Astrocyte of the cerebellum (primary cell): ENCODE measurements at regions not wholly inside any gene's neighbourhood (a gene's known extent, or its start where the extent isn't known, plus 50 kb on each side); places are given as distances from the start of the nearest gene placed in this dataset.

Source experiments
- DNase-seq: peaks from one replicate; pipeline ENCODE4 v3.0.0-alpha.2; 2011; ENCODE audit warnings: low read depth
- H3K4me3 ChIP-seq: 2 replicates; pipeline ENCODE4 v1.5.1; 2011; ENCODE audit warnings: mild to moderate bottlenecking, low read depth, low read length, moderate library complexity
- CTCF ChIP-seq: IDR thresholded peaks from 2 replicates; pipeline ENCODE4 v1.5.1; 2012; ENCODE audit warnings: low read length, low read depth, moderate library complexity, mild to moderate bottlenecking; ENCODE audit errors: missing control alignments
- in situ Hi-C: cut with HindIII; loops from 2 replicates; pipeline ENCODE4 v1.10.0; 2017; ENCODE audit warnings: low sequenced_read_pairs

- no peak overlapping the region for H3K4me3 ChIP-seq
- TF ChIP-seq CTCF, result no peak
- in situ Hi-C loops, result no loop called here
Measured at GRCh38 chr11:131204282-131204681, 166.1 kb upstream of the NTM start.

GRCh38 chr11:131204765-131205380 is 165.5 kb upstream of the NTM start:
- DNase-seq, result no peak
- no peak overlapping the region for H3K4me3 ChIP-seq
- no peak for TF ChIP-seq CTCF
- in situ Hi-C loops, result no loop called here

More at GRCh38 chr11:131204282-131204681, 166.1 kb upstream of the NTM start:
- no peak for DNase-seq

GRCh38 chr11:131206671-131207070 is 163.7 kb upstream of the NTM start:
- no peak for TF ChIP-seq CTCF
- no peak overlapping the region for H3K4me3 ChIP-seq
- in situ Hi-C loops, result no loop called here
- DNase-seq, result no peak

GRCh38 chr11:131207901-131208300 is 162.5 kb upstream of the NTM start:
- TF ChIP-seq CTCF, result no peak
- in situ Hi-C loops, result no loop called here
- DNase-seq, result no peak
- no peak overlapping the region for H3K4me3 ChIP-seq

- DNase-seq, result no peak
- no peak for TF ChIP-seq CTCF
- in situ Hi-C loops, result no loop called here
- H3K4me3 ChIP-seq, result no peak overlapping the region
Measured at GRCh38 chr11:131217313-131218310, 152.8 kb upstream of the NTM start.

- in situ Hi-C loops, result no loop called here
- no peak overlapping the region for H3K4me3 ChIP-seq
- no peak for DNase-seq
- no peak for TF ChIP-seq CTCF
Measured at GRCh38 chr11:131218542-131218941, 151.9 kb upstream of the NTM start.
